GM19025 (cell line): ENCODE measurements at regions not wholly inside any gene's neighbourhood (a gene's known extent, or its start where the extent isn't known, plus 50 kb on each side); places are given as distances from the start of the nearest gene placed in this dataset.
"Not testable (repeated sequence)": the region's sequence is repeated elsewhere in the genome, so short reads cannot be mapped to it uniquely, and the experiment has no call there.

ENCODE experiments used
- ATAC-seq: cut with Tn5 transposase; IDR thresholded peaks from one replicate; pipeline ENCODE4 v1.9.1; 2021; ENCODE audit warnings: mild to moderate bottlenecking, low read depth, moderate library complexity; ENCODE audit not compliant: unreplicated experiment

GRCh38 chr2:167756446-167756845, 490.9 kb downstream of the STK39 start:
- ATAC-seq: no peak

- ATAC-seq: no peak
Measured at GRCh38 chr2:167753142-167753541, 494.3 kb downstream of the STK39 start.

GRCh38 chr2:167752734-167753133, 494.7 kb downstream of the STK39 start:
- no peak for ATAC-seq

- ATAC-seq: no peak
Measured at GRCh38 chr2:167750675-167751074, 496.7 kb downstream of the STK39 start.

- ATAC-seq: no peak
Measured at GRCh38 chr2:167749660-167750059, 497.7 kb downstream of the STK39 start.

GRCh38 chr2:167749016-167749415, 498.4 kb downstream of the STK39 start:
- ATAC-seq: no peak

- ATAC-seq: no peak
Measured at GRCh38 chr2:167748536-167748935, 498.9 kb downstream of the STK39 start.

- ATAC-seq: no peak
Measured at GRCh38 chr2:167745667-167746066, 501.7 kb downstream of the STK39 start.

GRCh38 chr2:167739921-167740320, 507.5 kb downstream of the STK39 start:
- not testable (repeated sequence) for ATAC-seq

GRCh38 chr2:167733747-167734146, 513.6 kb downstream of the STK39 start:
- ATAC-seq: no peak

GRCh38 chr2:167732326-167732725, 515.1 kb downstream of the STK39 start:
- ATAC-seq: no peak

GRCh38 chr2:167729911-167730310, 517.5 kb downstream of the STK39 start:
- ATAC-seq: no peak

GRCh38 chr2:167726788-167727187, 520.6 kb downstream of the STK39 start:
- no peak for ATAC-seq

GRCh38 chr2:167721593-167721992, 525.8 kb downstream of the STK39 start:
- ATAC-seq: no peak

- ATAC-seq: no peak
Measured at GRCh38 chr2:167719410-167719809, 528.0 kb downstream of the STK39 start.

GRCh38 chr2:167718560-167718959, 528.8 kb downstream of the STK39 start:
- ATAC-seq: no peak

- no peak for ATAC-seq
Measured at GRCh38 chr2:167715932-167716331, 531.5 kb downstream of the STK39 start.

- not testable (repeated sequence) for ATAC-seq
Measured at GRCh38 chr2:167715498-167715897, 531.9 kb downstream of the STK39 start.

- no peak for ATAC-seq
Measured at GRCh38 chr2:167712275-167712674, 535.1 kb downstream of the STK39 start.

- no peak for ATAC-seq
Measured at GRCh38 chr2:167708998-167709397, 538.4 kb downstream of the STK39 start.

GRCh38 chr2:167706800-167707199, 540.6 kb downstream of the STK39 start:
- ATAC-seq: no peak

- no peak for ATAC-seq
Measured at GRCh38 chr2:167703441-167703840, 544.0 kb downstream of the STK39 start.

- ATAC-seq: no peak
Measured at GRCh38 chr2:167702227-167702626, 545.2 kb downstream of the STK39 start.
